ENCODE measurements at regions not wholly inside any gene's neighbourhood (a gene's known extent, or its start where the extent isn't known, plus 50 kb on each side); places are given as distances from the start of the nearest gene placed in this dataset.

DNA sequence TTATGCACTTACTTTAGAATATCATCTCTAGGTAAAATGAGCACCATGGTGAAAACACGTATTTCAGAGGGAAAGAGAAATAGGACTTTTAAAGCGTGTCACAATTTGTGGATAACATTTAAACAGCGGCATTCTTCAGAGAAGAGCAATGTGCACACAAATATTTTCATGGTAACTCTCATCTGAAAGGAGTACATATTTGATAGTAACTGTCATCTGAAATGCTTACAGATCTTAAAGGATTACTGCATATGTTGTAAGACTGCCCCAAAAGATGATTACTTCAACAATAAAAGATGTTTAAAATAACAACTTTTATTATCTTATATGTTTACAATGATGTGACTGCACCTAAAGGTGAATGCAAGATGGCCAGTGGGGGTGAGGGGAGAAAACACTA is 408.8 kb downstream of the PLA2G4A start:
- TF ChIP-seq EZH2phosphoT487 (IDR thresholded peaks at IDR 0.05; ENCODE audit: insufficient read depth, low read depth) (no peak), EZH2 (IDR thresholded peaks at IDR 0.05; ENCODE audit: insufficient read depth, poor library complexity, severe bottlenecking) (no peak)
